ENCODE measurements at regions not wholly inside any gene's neighbourhood (a gene's known extent, or its start where the extent isn't known, plus 50 kb on each side); places are given as distances from the start of the nearest gene placed in this dataset.

GRCh38 chrX:46279214-46279924, 265.9 kb downstream of the ZNF674 start:
- DNase-seq (ENCODE audit: low spot score) = no peak
- no peak for TF ChIP-seq CTCF (IDR thresholded peaks at IDR 0.05)
- Histone ChIP-seq H3K27ac (no peak overlapping the region), H3K4me3 (no peak overlapping the region)

GRCh38 chrX:46278572-46278971, 266.6 kb downstream of the ZNF674 start:
- H3K4me3 ChIP-seq = no peak overlapping the region
- no peak overlapping the region for H3K27ac ChIP-seq
- TF ChIP-seq CTCF (IDR thresholded peaks at IDR 0.05) = no peak
- DNase-seq (ENCODE audit: low spot score) = no peak

GRCh38 chrX:46268412-46268811, 276.8 kb downstream of the ZNF674 start:
- Histone ChIP-seq H3K27ac (no peak overlapping the region), H3K4me3 (no peak overlapping the region)
- no peak for DNase-seq (ENCODE audit: low spot score)
- no peak for TF ChIP-seq CTCF (IDR thresholded peaks at IDR 0.05)

GRCh38 chrX:46263494-46263893, 281.7 kb downstream of the ZNF674 start:
- TF ChIP-seq CTCF (IDR thresholded peaks at IDR 0.05) = no peak
- Histone ChIP-seq H3K4me3 (no peak overlapping the region), H3K27ac (no peak overlapping the region)
- no peak for DNase-seq (ENCODE audit: low spot score)

GRCh38 chrX:46262304-46262703, 282.9 kb downstream of the ZNF674 start:
- Histone ChIP-seq H3K4me3 (no peak overlapping the region), H3K27ac (no peak overlapping the region)
- DNase-seq (ENCODE audit: low spot score) = no peak
- TF ChIP-seq CTCF (IDR thresholded peaks at IDR 0.05) = no peak

GRCh38 chrX:46260499-46260898, 284.7 kb downstream of the ZNF674 start:
- no peak overlapping the region for H3K27ac ChIP-seq
- no peak for TF ChIP-seq CTCF (IDR thresholded peaks at IDR 0.05)
- no peak for DNase-seq (ENCODE audit: low spot score)
- H3K4me3 ChIP-seq = no peak overlapping the region

- Histone ChIP-seq H3K4me3 (no peak overlapping the region), H3K27ac (no peak overlapping the region)
- no peak for TF ChIP-seq CTCF (IDR thresholded peaks at IDR 0.05)
- DNase-seq (ENCODE audit: low spot score) = no peak
Observed at GRCh38 chrX:46258356-46258755, 286.9 kb downstream of the ZNF674 start.

Measured in coronary artery (tissue), 2 donors.